Muscle layer of duodenum (tissue), 2 donors: ENCODE measurements at regions not wholly inside any gene's neighbourhood (a gene's known extent, or its start where the extent isn't known, plus 50 kb on each side); places are given as distances from the start of the nearest gene placed in this dataset.

Source experiments
- H3K27ac ChIP-seq: one replicate; pipeline ENCODE4 v1.7.0; 2013; ENCODE audit warnings: mild to moderate bottlenecking, low read length
- H3K27me3 ChIP-seq: one replicate; pipeline ENCODE4 v1.7.0; 2013; ENCODE audit warnings: low read depth, mild to moderate bottlenecking, control low read depth, low read length
- H3K36me3 ChIP-seq, 2 donors: one replicate each; pipeline ENCODE4 v1.7.0; 2013; ENCODE audit warnings: low read length in 2 of 2, control low read depth in 1 of 2, mild to moderate bottlenecking in 1 of 2; ENCODE audit not compliant: insufficient read depth in 2 of 2, control insufficient read depth in 1 of 2
- H3K4me1 ChIP-seq, 2 donors: one replicate each; pipeline ENCODE4 v1.7.0; 2013; ENCODE audit warnings: low read length in 2 of 2, mild to moderate bottlenecking in 2 of 2, control low read depth in 1 of 2, moderate library complexity in 1 of 2; ENCODE audit not compliant: insufficient read depth in 2 of 2, control insufficient read depth in 1 of 2
- H3K4me3 ChIP-seq, 2 donors: one replicate each; pipeline ENCODE4 v1.7.0; 2013; ENCODE audit warnings: low read length in 2 of 2, low read depth in 1 of 2, mild to moderate bottlenecking in 1 of 2
- H3K9me3 ChIP-seq, 2 donors: one replicate each; pipeline ENCODE4 v1.7.0; 2013; ENCODE audit warnings: low read length in 2 of 2, control low read depth in 1 of 2, mild to moderate bottlenecking in 1 of 2; ENCODE audit not compliant: control insufficient read depth in 1 of 2
- donor health status: healthy.

DNA sequence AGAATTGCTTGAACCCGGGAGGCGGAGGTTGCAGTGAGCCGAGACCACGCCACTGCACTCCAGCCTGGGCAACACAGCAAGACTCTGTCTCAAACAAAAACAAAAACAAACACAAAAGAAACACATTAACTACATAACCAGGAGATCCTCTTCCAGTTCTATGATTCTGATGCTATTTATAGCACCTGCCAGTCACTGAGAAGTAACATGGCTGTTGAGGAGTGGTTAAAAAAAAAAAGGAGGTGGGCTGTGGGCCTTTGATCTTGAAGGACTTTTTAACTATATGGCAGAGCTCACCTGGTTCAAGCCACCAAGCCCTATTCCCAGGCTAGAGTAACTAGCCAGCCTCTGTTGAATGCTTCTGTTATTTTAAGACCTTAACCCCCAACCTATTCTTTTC lies 148.8 kb downstream of the ZBTB18 start:
- no peaks in the 10 kb centered on the region for H3K27me3 ChIP-seq
- no peaks in the 10 kb centered on the region for H3K9me3 ChIP-seq
- no peaks in the 10 kb centered on the region for H3K36me3 ChIP-seq
- H3K4me3 ChIP-seq, result no peak overlapping the region
- H3K27ac ChIP-seq, result no peak overlapping the region
- no peaks in the 10 kb centered on the region for H3K4me1 ChIP-seq

DNA sequence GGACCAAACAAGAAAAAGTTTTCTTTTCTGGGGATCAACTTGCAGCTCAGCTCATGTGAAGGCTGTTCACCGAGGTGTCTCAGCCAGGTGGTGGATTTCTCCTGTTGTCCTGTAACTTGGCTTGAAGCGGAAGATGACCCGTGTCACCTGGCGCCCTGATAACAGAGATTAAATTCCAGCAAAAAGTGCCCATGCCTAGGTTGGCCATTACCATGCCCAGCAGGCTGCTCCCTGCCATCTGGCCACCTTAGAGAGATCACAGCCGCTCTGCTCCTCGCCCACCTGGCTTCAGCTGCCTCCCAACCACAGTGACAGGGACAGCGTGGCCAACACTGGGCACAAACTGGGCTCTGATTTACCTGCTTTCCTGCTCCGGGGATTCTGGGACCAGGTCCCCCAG lies 149.5 kb downstream of the ZBTB18 start:
- no peaks in the 10 kb centered on the region for H3K27me3 ChIP-seq
- H3K4me3 ChIP-seq, result no peak overlapping the region
- H3K36me3 ChIP-seq, result no peaks in the 10 kb centered on the region
- H3K4me1 ChIP-seq, result no peaks in the 10 kb centered on the region
- no peaks in the 10 kb centered on the region for H3K9me3 ChIP-seq
- no peak overlapping the region for H3K27ac ChIP-seq

DNA sequence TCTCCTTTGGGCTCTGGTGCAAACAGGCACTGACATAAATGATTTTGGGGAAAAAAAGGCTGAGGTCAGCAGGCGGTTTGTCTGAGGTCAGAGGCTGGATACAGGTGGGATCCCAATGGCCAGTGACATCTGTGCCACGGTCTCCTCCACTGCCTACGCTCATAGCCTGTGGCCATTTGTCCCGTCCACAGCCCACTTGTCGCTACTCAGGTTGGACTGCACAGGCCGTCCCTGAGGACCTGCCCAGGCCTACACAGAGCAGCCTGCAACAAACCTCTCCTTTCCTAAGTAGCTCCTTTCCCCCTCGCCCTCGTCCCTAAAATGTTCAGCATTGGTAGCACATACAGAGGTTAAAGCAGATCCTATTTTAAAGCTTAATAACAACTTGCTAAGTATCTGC lies 150.7 kb downstream of the ZBTB18 start:
- no peaks in the 10 kb centered on the region for H3K9me3 ChIP-seq
- H3K4me1 ChIP-seq, result no peaks in the 10 kb centered on the region
- H3K27me3 ChIP-seq, result no peaks in the 10 kb centered on the region
- no peak overlapping the region for H3K4me3 ChIP-seq
- H3K27ac ChIP-seq, result no peak overlapping the region
- H3K36me3 ChIP-seq, result no peaks in the 10 kb centered on the region

- Histone ChIP-seq H3K27me3 (no peaks in the 10 kb centered on the region), H3K36me3 (no peaks in the 10 kb centered on the region), H3K4me3 (no peak overlapping the region), H3K4me1 (no peaks in the 10 kb centered on the region), H3K9me3 (no peaks in the 10 kb centered on the region), H3K27ac (no peak overlapping the region)
These were observed 152.9 kb downstream of the ZBTB18 start for GRCh38 chr1:244204004-244204403.

GRCh38 chr1:244205171-244205570 lies 154.1 kb downstream of the ZBTB18 start:
- Histone ChIP-seq H3K4me1 (no peaks in the 10 kb centered on the region), H3K9me3 (no peaks in the 10 kb centered on the region), H3K36me3 (no peaks in the 10 kb centered on the region), H3K4me3 (no peak overlapping the region), H3K27me3 (no peaks in the 10 kb centered on the region), H3K27ac (no peak overlapping the region)

DNA sequence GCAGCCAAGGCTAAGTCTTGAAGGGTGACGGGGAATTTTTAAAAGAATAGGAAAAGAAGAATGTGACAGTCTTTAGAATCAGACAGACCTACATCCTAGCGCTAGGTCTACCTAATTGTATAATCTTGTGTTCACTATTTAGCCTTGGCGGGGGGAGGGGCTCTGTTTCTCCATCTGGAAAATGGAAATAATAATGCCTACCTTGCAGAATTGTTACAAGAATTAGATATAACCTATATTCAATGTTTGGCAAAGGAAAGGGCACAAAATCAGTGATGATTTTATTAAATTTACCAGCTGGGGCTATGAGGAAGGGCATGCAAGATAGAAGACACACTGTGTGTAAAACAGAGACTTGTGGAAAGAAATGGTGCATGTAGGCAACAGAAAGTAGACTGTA lies 154.8 kb downstream of the ZBTB18 start:
- no peaks in the 10 kb centered on the region for H3K4me1 ChIP-seq
- H3K27me3 ChIP-seq, result no peaks in the 10 kb centered on the region
- no peak overlapping the region for H3K27ac ChIP-seq
- no peaks in the 10 kb centered on the region for H3K9me3 ChIP-seq
- no peaks in the 10 kb centered on the region for H3K36me3 ChIP-seq
- no peak overlapping the region for H3K4me3 ChIP-seq

DNA sequence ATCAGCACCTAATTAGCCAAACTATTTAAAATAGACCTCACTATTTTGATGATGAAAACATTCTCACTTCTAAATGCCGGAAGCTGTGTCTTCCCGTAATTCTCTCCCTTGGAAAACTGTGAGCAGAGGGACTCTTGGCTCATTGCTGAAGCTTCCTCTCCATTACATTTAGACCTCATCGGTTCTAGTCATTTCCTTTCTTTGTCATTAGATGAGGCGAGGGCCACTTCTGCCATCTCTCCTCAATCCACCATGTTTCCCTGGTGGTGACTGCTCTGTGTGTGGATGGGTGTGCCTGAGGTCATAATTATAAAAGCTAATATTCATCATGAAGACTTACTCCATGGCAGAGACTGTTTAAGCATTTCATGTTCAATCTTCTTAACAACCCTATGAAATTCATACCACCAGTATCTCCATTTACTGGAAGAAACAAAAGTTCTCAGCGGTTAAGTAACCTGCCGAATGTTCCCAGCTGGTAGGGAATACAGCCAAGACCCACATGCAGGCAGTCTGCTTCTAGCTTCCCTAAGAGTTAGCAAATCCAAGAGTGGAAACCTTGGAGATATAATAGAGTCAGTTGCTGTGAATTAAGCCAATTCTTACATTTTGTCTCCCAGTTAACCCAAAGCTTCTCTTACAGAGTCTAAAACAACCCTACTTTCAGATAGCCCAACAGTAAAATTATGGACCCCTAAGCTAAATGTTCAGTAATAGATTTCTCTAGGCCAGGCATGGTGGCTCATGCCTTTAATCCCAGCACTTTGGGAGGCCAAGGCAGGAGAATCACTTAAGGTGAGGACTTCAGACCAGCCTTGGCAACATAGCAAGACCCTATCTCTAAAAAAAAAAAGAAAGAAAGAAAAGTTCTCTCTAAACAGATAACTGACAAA lies 156.2 kb downstream of the ZBTB18 start:
- Histone ChIP-seq H3K9me3 (no peaks in the 10 kb centered on the region), H3K4me1 (no peaks in the 10 kb centered on the region), H3K27me3 (no peaks in the 10 kb centered on the region), H3K36me3 (no peaks in the 10 kb centered on the region), H3K4me3 (no peak overlapping the region), H3K27ac (no peak overlapping the region)

- Histone ChIP-seq H3K36me3 (no peaks in the 10 kb centered on the region), H3K27me3 (no peaks in the 10 kb centered on the region), H3K9me3 (no peaks in the 10 kb centered on the region), H3K4me1 (no peaks in the 10 kb centered on the region), H3K27ac (no peak overlapping the region), H3K4me3 (no peak overlapping the region)
These were observed 156.8 kb downstream of the ZBTB18 start for GRCh38 chr1:244207935-244208244.

GRCh38 chr1:244209955-244210354 lies 158.9 kb downstream of the ZBTB18 start:
- peaks cover 0 to 3% of the 10 kb centered on the region in 2 donors for H3K4me1 ChIP-seq
- H3K4me3 ChIP-seq, result no peak overlapping the region
- no peaks in the 10 kb centered on the region for H3K9me3 ChIP-seq
- H3K36me3 ChIP-seq, result no peaks in the 10 kb centered on the region
- no peaks in the 10 kb centered on the region for H3K27me3 ChIP-seq
- H3K27ac ChIP-seq, result no peak overlapping the region

DNA sequence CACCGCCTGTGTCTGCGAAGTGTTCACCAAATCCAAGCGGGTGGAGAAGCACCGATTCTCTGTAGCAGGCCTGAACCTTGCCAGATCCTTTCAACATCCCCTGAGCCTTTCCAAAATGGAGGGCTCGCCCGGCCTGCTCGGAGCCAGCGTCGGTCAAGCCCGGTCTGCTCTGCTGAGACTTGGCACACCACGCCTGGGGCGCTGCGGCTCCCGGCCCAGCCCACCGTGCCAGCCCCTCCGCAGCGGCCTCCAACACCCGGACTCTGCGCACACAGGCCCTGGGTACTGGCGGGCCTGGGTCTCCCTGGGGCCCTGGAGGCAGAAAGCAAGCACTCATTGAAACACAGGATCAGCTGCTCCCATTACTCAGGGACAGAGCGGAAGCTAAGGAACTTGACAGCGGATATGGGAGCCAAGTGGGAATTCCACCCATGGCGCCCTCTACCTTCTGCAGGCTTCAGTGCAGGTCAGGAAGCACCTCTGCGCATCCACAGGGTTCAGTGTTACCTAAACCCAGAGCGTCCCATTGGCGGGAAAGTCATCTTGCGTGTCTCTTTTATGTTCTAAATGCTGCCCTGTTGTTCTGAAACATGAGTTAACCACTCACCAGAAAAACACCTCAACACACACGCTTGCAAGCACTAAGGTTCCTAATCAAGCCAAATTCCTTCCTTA lies 159.9 kb downstream of the ZBTB18 start:
- no peak overlapping the region for H3K27ac ChIP-seq
- H3K4me1 ChIP-seq, result peaks cover 0 to 3% of the 10 kb centered on the region in 2 donors
- H3K36me3 ChIP-seq, result no peaks in the 10 kb centered on the region
- H3K9me3 ChIP-seq, result no peaks in the 10 kb centered on the region
- no peak overlapping the region for H3K4me3 ChIP-seq
- no peaks in the 10 kb centered on the region for H3K27me3 ChIP-seq

DNA sequence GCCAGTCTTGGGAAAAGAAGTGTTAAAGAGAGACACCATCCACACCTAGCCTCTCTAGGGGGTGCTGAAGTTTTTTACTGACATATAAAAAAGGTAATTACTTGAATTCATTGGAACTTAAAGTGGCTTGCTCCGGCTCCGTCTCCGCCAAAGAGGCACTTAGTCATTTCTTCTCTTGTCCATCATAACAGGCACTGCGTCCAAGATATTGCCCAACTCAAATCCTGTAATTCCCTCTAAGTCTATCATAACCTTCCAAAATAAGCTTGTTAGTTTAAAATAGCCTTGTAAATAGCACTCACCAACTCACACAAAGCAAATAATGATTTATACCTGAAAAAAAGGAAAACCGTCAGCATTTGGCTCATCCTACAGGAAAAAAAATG lies 160.5 kb downstream of the ZBTB18 start:
- Histone ChIP-seq H3K27ac (no peak overlapping the region), H3K4me3 (no peak overlapping the region), H3K36me3 (no peaks in the 10 kb centered on the region), H3K9me3 (no peaks in the 10 kb centered on the region), H3K27me3 (no peaks in the 10 kb centered on the region), H3K4me1 (peaks cover 0 to 3% of the 10 kb centered on the region in 2 donors)
